Astrocyte of the hippocampus (primary cell): ENCODE measurements at regions not wholly inside any gene's neighbourhood (a gene's known extent, or its start where the extent isn't known, plus 50 kb on each side); places are given as distances from the start of the nearest gene placed in this dataset.
"Not testable (repeated sequence)": the region's sequence is repeated elsewhere in the genome, so short reads cannot be mapped to it uniquely, and the experiment has no call there.

Source experiments
- DNase-seq: peaks from one replicate; pipeline ENCODE4 v3.0.0; 2011; ENCODE audit warnings: low read depth, low spot score

DNA sequence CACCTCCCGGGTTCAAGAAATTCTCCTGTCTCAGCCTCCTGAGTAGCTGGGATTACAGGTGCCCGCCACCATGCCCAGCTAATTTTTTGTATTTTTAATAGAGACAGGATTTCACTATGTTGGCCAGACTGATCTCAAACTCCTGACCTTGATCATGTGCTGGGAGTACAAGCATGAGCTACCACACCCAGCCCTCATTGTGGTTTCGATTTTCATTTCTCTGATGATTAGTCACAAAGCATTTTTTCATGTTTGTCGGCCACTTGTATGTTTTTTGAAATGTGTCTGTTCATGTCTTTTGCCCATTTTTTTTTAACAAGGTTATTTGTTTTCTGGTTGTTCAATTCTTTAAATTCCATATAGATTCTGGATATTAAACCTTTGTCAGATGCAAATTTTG is 138.2 kb upstream of the MSX2 start:
- DNase-seq: not testable (repeated sequence)

DNA sequence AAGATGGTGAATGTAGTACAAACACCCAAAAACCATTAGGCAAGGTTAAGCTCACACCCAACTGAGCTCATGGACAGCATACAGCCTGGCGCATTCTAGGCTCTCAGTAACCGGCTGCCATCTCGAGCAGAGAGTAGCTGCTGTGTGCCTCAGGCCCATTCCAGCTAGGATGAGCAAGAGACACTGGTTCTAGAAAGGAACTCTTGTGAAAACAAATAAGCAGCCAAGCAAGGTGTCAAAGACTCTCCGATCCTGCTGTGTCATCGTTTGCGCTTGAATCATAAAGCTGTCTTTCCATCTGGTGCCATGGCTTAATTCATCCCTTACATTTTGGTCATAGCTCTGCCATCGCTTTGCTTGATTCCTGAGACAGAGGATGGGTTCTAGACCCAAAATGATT is 135.4 kb upstream of the MSX2 start:
- no peak for DNase-seq

GRCh38 chr5:174589599-174589998 is 134.8 kb upstream of the MSX2 start:
- DNase-seq: peak; percentile 43

GRCh38 chr5:174590820-174591219 is 133.6 kb upstream of the MSX2 start:
- no peak for DNase-seq

GRCh38 chr5:174596429-174596828 is 128.0 kb upstream of the MSX2 start:
- peak; percentile 70 for DNase-seq

DNA sequence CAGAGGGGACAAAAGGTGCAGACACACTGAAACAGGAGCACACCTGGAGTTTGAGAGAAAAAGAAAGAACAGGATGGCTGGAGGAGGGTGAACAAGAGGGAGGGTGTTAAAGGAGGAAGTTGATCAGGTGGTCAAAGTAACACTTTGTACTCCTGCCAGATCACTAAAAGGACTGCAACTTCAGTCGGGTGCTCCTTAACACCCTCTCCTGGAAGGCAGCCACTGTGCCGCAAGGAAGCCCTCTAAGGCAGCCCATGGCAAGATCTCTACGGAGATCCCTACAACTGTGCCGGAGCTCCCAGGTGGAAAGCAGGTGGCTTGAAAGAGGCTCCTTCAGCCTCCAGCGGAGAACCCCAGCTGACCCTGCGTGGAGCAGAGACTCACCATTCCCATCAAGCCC is 124.4 kb upstream of the MSX2 start:
- DNase-seq: no peak

DNA sequence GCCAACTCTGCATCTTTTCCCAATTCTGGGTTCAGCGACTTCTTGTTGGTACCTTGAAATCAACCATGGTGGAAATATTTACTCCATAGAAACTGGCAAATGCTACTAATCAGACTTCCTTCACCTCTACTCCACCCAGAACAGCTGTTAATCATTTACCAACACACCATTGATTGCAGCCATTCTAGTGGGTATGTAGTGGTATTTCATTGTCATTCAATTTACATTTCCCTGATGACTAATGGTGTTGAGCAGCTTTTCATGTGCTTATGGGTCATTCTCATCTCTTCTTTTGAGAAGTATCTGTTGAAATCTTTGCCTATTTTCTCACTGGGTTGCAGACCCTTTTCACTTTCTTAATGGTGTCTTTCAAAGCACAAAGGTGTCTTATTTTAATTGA is 122.4 kb upstream of the MSX2 start:
- peak; percentile 27 for DNase-seq

DNA sequence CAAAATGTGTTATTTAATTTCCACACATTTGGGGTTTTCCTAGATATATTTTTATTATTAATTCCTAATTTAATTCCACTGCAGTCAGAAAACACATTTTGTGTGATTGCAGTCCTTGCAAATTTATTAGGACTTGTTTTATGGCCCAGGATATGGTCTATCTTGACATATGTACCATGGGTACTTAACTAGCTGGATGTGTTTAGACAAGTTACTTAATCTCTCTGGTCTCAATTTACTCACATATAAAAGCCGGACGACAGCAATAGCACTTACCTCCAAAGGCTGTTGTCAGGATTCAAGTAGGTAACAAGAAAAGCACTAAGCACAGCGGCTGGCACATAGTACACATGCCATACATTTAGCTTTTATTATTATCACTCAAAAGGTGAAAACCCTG is 118.2 kb upstream of the MSX2 start:
- DNase-seq: no peak

DNA sequence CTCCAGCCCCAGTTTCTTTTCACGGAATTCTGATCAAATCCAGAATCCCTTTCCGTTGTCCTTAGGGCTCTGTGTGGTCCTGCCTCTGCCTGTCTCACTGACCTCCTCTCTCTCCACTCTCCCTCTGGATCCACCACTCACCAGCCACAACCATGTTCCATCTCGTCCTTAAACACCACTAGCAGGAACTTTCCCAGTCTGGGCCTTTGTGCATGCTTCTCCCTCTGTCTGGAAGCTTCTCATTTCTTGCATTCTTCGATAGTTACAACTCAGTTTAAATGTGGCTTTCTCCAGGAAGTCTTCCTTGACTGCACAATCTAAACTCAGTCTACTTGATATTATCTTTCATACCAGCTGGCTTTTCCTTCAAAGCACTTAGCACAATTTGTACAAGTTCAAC is 117.7 kb upstream of the MSX2 start:
- DNase-seq: peak; percentile 33

- DNase-seq: no peak
Observed at GRCh38 chr5:174607205-174607604, 117.2 kb upstream of the MSX2 start.

- DNase-seq: no peak
Observed at GRCh38 chr5:174607916-174608315, 116.5 kb upstream of the MSX2 start.

- DNase-seq: peak; percentile 84
Observed at GRCh38 chr5:174608631-174609097, 115.7 kb upstream of the MSX2 start.

GRCh38 chr5:174609116-174609515 is 115.3 kb upstream of the MSX2 start:
- DNase-seq: peak; percentile 66

DNA sequence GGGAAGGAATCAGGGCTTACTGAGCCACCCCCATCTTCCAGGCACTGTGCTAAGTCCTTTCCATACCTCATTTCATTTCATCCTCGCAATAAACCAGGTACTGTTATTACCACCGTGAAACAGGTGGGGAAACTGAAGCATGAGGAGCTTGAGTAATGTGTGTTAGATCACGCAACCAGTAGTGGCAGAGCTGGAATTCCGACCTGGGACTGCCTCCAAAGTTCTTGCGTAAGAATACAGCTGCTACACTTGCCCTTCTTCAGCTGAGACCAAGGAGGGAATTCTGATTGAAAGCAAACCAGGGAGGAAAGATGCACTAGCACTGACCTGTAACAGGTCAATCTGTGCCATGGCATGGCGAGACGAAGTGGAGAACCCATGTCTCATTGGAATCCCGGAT is 113.4 kb upstream of the MSX2 start:
- DNase-seq: peak; percentile 18

- DNase-seq: no peak
Observed at GRCh38 chr5:174612686-174613085, 111.7 kb upstream of the MSX2 start.

GRCh38 chr5:174614500-174615135 is 109.8 kb upstream of the MSX2 start:
- no peak for DNase-seq

- DNase-seq: no peak
Observed at GRCh38 chr5:174616036-174616435, 108.3 kb upstream of the MSX2 start.

- DNase-seq: no peak
Observed at GRCh38 chr5:174617285-174617684, 107.1 kb upstream of the MSX2 start.

GRCh38 chr5:174617910-174618309 is 106.5 kb upstream of the MSX2 start:
- no peak for DNase-seq

GRCh38 chr5:174618589-174618988 is 105.8 kb upstream of the MSX2 start:
- DNase-seq: no peak

GRCh38 chr5:174622067-174622466 is 102.3 kb upstream of the MSX2 start:
- no peak for DNase-seq

DNA sequence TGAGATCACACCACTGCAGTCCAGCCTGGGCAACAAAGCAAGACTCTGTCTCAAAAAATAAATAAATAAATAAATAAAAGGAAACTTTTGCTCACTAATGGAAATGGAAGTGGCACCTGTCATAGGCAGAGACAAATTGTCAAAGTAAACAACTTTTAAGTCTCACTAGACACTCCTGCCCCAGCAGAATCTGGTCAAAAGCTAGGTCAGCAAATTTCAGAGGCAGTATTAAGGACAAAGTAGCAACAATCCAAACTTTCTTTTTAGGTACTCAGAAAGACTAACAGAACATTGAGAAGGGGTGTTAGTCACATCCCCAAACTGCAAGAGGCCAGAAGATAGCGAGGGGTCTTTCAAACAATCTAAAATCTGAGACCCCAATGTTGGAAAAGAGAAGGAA is 101.4 kb upstream of the MSX2 start:
- DNase-seq: no peak

DNA sequence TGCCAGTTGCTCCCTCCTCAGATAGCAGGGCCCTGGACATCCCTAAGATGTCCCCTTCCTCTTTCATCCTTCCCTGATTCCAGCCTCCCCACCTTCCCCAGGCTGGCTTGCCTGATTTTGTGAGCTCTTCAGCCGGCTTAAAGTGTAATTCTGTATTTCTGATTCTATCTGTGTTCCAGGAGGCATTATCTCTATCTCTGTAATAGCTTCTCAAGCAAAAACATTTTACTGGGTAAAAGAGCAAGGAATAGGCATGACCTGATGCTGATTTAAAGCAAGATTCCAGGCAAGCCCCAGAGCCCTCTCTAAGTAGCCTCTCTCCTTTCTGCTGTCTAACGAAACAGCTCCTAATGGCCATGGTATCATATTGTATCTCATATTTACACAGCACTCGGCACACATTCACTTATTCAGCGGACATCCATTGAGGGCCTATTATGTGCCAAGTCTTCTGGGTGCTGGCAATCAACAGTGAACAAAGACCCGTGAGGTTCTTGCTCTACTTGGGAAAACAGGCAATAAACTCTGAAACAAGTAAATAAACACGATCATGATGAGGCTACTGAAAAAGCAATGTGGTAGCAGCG is 100.9 kb upstream of the MSX2 start:
- DNase-seq: no peak
